GM18519 (cell line): ENCODE measurements at regions not wholly inside any gene's neighbourhood (a gene's known extent, or its start where the extent isn't known, plus 50 kb on each side); places are given as distances from the start of the nearest gene placed in this dataset.

Experiments used
- ATAC-seq: cut with Tn5 transposase; IDR thresholded peaks from one replicate; pipeline ENCODE4 v1.9.1; 2021; ENCODE audit warnings: mild to moderate bottlenecking, moderate library complexity; ENCODE audit not compliant: unreplicated experiment, low FRiP score

DNA sequence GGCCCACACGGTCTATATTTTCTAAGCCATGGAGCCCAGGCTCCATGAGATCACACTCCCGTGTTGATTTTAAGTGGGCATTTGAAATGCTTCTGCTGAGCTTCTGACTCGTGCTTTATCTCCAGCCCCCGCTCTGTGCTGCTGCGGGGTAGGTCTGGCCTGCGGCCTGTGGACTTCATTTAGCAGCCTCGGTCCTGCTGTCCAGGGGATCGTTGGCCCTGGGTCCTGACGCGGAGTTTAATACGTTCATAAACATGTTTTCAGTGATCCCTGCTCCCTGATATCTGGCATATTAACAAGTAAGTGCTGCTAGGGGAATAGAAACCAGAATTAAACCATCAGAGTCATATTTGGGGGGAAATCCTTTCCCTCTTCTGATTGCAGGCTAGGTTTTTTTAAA lies 540.3 kb upstream of the MGMT start:
- ATAC-seq: no peak

DNA sequence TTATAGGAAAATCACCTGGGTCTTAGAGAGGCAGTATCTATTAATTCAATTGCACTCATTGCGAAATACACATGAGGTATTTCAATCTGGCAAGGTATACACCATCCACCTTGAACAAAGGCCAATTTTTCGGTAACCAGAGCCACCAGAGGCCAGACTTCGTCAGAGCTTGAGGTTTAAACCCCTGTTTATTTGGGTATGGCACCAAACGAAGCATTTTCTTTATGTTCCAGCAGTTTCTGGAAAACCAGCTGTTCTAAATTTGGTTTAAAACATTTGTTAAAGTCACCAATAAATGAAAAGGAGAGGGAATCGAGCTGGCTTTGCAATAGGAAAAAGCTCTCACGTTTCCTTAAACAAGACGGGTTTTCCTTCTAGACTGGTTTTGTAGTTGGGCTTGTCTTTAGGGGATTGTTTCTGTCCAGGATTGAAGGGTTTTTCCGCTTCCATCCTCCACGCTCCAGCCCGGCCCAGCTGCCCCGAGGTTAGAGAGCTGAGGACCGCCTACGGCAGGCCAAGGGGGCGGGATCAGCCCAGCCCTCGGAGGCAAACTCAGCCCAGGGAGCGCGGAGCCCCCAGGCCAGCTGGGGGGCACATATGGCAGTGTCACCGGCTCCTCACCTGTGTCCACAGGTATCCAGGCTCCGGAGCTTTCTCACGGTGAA lies 539.4 kb upstream of the MGMT start:
- ATAC-seq: no peak

DNA sequence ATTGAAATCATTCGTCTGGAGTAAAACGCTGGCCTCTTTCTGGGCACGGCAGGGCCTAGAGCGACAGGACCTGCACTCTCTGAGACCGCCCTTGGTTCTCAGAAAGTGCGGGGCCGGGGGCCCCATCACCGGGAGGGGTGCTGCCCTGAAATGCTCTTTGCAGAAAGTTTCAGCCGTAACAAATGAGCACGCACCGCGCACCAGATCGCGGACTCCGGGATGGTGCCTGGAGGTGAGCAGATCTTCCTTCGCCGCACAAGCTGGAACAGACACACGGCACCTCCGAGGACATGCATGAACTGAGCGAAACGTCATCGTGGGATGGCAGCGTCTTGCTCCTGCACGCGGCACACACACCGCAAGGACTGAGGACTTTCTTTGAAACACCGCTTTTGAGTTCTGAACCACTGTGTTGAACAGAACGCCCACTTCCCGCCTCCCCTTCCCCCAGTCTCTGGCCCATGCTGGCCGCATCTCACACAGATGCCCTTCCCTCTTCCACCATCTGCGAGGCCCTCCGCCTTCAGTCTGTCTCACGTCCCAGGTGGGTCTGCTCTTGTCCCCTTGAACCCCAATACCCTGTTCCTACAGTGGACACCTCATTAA lies 538.7 kb upstream of the MGMT start:
- no peak for ATAC-seq

DNA sequence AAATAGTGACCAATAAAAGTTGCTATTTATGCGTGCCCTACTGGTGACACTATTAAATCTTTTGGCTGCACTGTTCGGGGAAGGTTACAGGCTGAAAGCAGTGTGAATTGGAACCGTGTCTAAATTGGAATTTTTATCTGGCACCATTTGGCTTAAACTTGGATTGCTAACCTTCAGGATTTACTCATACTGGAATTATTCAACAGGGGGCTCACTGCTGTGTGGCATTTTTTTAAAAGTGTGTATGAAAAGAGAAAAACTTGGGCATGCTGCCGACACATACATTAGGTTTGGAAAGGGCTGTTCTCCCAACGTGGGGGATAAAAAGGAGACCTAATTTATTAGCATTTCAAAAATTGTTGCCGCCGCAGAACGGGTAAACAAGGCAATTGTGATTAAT lies 537.9 kb upstream of the MGMT start:
- no peak for ATAC-seq

DNA sequence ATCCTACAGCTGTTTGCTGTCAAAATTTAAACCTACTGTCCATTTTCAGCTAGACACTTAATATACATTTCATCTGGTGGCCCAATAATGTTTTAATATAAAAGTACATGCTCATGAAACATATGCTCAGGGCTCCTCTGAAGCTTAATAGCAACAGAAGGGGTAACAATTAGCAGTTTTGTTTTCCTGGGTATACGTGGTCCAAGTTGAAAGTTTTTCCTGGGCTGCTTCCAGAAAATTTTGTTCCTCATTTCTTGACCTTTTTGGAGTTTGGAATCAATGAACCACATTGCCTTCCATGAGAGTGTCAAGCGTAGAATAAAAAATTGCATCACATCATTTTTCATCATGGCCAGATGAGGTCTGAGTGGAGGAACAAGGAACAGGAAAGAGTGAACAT lies 537.3 kb upstream of the MGMT start:
- no peak for ATAC-seq

DNA sequence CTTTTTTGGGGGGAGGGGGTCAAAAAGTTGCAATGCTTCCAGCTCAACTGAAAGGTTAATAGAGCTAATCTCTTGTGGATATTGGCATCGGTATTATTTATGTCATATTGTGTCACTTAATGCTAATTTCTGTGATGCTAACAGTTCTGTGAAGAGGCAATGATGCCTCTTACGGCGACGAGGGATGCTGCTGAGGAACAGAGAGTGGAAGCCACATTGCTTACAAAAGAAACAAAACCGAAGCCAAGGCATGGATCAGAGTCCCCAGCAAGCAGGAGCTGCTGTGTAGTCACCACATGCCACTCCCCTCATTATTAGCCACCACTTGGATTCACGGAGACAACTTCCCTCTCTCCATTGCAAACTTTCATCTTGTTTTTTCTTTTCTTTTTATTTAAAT lies 536.5 kb upstream of the MGMT start:
- ATAC-seq: no peak

DNA sequence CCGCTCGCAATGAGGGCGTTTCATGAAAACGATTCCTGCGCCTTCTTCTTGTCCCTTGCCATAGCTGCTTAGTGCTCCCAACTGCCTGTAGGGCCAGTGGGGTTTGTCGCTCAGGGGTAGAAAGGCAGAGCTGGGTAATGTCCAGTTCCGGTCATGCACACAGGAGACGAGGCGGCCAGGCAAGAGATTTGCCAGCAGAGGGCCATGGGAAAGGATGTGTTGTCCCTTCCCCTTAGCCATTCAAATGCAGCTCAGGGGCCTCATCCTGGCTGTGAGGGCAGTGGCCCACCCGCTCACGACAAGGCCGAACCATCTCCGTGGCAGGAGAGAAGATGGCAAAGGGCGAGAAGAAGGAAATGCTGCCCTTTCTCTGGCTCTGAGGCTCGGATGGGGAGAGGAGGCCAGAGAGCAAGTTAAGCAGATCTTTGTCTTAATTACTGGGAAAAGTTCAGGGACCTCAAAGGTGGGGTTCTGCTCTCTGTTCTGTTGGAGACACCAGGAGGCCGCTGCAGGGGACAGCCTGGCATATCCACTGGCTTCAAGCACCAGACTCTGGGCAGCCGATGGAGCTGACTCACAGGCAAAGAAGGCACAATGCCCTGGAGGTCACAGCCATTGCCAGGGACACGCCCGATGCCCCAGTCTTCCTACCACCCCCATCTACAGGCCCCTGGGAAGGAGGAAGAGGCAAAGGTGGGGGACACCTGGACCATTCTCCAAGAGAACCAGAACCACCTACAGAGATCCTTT lies 534.8 kb upstream of the MGMT start:
- ATAC-seq: no peak

DNA sequence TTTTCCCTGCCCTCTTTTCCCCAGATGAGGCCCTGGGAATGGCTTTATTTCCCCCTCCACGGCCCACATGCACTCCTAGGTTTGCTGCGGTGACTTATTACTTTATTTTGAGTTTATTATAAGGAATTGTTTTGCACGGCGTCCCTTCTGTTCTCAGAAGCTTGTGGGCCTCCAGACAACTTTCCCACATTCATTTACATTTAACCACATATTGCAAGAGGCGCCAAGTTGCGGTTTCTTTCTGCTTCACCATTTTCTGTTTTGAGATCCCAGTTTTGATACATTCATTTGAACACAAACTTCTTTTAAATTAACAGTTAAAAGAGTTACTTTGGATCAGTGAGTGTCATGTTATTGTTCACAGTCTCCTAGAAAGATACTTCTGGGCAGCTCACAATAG lies 532.5 kb upstream of the MGMT start:
- no peak for ATAC-seq

DNA sequence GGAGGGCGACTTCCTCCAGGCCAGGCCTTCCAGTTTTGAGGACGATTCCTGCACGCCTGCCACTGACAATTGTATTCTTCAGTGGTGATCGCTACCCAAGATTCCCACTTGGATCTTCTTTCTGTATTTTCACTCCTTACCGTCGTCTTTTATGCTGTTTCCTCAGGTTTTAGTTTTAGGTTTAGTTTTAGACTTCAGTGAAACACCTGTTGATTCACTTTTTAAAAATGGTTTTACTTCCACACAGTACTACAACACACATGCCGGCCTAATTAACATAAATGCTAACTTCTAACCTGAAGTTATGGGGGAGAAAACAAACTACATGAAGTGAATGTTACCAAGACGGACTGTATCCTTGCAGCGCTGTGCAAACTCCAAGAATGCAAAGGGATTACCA lies 530.6 kb upstream of the MGMT start:
- no peak for ATAC-seq

DNA sequence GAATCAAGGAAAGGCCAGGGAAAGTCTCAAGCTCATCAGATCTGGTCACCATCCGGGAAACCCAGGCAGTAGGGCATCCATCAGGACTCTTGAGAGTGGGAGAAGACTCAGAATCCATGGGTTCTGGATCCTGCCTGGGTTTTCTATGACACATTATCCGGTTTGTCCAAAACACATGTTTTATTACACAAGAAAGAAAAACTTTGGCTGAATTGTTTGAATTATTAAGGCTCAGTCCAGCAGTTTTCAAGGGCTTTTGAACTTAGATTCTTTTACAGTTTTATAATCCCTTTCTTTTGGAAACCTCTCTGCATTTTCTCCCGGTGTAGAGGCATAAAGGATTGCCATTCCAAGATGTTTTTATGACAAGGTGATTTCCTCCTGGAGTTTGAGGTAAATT lies 528.5 kb upstream of the MGMT start:
- no peak for ATAC-seq

DNA sequence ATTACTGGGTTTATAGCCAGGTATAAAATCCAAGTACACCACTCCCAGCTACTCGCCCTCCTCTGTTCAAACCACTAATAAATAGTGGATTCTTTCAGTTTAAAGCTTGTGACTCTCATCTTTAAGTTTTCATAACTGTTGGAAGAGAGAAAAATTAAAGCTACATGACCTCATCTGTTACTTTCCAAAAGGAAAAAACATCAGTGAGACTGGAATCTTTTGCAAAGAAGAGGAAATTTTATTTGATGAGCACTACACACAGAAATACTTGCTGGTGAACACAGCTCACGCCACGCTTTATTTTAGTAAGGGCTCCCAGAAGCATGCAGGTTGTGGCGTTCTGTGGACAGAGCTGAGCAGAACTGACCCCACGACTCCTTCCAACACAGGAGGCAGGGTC lies 527.0 kb upstream of the MGMT start:
- no peak for ATAC-seq

DNA sequence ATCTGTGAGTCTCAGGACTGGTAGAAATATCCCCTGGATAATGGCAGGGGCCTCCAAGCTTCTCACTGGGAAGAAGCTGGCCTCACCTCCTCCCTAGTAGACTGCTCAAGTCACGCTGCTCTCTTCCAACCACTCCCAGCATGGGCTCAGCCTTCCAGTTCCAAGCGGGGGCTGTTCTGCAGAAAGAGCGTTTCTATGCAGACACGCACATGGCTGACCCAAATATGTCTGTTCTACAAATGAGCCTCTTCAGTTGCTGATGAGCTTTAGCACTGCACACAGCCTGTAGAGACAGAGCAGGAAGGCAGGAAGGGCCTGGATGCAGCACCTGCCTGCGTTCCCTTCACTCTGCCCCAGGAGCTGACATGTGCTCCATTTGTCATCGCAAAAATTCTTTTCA lies 523.9 kb upstream of the MGMT start:
- ATAC-seq: no peak

DNA sequence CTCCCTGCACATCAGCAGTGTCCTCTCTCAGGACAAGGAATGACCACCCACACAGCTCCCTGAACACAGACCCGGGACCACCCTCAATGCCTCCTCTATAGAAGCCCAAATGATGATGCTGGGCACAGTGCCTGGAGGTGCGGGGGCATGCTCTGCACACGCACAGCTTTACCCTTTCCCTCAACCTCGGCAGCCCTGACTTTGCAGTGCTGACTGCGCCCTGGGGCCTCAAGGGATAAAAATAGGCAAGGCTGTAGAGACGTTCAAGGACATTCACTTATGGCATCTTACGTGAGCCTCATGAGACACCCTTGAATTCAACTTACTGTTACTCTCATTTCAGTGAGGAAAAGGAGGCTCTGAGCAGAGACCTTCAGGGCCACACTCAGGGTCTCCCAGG lies 521.6 kb upstream of the MGMT start:
- no peak for ATAC-seq

DNA sequence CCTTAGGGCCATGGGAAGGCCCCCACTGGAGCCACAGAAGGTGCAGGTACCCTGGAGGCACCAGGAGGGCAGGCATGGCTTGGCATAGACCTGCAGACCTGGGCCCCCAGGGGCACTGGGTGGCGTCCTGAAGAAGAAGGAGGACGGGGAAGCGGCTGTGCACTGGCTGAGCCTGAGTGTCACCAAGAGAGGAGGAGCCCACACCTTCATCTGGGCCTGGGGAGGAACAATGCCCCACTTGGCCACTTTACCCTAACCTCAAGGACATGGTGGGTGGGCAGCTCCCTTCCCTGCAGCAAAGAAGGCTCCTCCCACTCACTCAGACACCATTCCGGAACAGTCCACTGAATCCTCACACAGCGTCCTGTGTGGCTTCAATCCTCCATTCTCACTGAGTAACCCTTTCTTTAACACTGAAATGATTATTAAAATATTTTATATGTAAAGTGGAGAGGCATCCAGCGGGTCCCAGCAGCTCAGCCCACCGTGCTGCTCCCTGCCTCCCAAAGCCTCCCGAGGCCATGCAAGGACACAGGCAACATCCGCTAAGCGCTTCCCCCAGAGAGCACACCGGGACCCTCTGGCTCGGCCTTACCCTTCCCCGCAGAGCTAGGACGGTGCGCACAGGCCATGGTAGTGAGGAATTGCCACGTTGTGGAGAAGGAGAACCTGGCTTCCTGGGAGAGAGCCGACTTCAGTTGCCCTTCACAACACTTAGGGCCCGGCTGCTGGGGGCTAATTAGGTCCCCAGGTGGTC lies 516.7 kb upstream of the MGMT start:
- ATAC-seq: no peak

DNA sequence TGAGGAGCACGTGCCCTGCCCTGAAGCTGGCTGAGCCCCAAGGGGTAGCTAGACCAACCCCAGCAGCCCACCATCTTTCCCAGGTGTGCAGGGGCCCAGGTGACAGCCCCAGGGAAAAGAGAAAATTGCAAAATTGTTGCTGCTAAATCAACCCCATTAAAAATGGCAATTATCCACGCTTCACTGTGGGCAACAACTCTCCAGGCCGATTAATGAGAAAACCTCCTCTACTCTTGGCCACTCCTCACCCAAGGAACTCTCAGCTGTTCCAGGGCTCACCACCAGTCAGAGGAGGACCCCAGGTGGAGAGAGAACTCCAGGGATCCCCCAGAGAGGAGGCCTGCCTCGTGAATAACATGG lies 516.1 kb upstream of the MGMT start:
- no peak for ATAC-seq

DNA sequence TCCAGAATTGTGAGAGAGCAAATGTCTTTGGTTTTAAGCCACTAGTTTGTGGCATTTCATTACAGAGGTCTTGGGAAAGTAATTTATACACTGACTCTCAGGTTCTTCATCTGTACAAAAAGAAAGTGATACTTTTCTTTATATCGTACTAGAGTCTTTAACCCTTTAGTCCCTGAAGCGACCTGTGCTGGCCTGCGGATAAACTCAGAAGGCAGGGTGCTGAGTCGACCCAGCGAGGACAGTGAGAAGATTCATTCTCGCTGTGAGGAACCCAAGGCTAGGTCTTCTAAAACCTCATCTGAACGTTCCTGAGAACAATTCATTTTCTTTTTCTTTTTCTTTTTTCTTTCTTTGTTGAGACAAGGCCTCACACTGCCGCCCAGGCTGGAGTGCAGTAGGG lies 514.2 kb upstream of the MGMT start:
- ATAC-seq: no peak

DNA sequence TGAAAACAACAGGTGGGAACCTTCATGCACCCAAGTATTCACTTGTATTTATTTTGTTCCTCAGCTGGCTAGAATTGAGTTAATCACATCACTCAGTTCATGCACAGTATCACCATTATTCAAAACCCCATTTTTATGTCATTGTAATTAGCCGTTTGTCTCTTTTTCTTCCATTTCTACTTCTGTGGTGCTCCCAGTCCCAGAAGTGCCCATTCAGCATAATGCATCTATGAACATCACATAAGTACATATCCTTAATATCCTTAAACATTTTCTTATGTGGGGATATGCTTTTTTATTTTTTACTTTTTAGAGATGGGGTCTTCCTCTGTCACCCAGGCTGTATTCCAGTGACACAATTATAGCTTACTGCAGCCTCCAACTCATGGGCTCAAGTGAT lies 510.9 kb upstream of the MGMT start:
- no peak for ATAC-seq

DNA sequence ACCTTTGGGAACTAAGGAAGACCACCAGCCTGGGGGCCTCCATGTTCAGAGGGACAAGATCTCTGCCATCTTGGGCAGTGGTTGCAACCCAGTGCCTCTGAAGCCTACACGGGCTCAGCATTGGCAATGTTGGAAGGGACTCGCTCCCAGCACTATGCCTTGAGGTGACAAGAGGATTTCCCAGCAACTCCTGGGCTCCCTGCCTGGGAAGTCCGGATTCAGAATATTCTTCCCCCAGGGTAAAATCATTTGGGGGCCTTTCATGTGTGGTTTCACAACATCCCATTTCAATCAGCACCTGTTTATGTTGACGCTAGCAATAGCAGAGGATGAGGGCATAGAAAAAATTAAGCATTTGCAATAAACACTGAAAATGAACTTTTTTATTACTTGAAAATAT lies 509.8 kb upstream of the MGMT start:
- no peak for ATAC-seq

DNA sequence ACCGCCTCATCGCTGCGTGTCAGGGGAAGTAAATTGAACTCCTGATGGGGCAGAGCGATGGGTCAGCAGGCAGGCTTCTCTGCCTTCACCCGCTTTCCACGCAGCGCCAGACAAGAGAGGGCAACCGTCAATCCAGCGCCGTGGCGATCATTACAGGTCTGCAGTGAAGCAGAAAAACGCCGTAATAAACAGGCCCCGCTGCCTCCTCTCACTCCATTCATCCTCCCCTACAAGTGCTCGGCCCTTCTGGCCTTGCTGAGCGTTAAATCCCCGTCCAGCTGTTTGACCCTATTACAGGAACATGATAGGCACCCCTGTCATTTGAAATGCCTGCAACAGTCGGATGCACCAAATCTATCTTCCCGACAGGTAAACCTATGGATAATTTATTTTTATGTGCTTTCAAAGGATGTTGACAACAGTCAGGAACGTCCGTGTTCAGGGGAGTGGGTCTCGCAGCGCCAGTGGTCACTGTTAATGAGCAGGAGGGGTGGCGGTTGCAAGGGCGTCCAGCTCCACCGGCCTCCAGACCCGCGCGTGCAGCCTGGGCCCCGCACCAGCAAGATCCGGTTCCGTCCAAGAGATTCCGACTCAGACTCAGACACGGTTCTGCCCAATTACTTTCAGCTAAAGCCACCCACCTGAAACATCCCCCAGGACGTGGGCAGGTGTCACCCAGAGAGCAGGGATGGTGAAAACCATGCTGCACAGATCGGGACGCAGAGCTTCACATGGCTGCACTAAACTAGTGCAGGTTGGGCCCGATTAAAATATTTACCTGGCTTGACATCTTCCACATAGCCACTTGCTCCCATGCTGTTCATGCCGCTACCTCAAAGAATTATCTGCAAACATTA lies 508.0 kb upstream of the MGMT start:
- no peak for ATAC-seq

DNA sequence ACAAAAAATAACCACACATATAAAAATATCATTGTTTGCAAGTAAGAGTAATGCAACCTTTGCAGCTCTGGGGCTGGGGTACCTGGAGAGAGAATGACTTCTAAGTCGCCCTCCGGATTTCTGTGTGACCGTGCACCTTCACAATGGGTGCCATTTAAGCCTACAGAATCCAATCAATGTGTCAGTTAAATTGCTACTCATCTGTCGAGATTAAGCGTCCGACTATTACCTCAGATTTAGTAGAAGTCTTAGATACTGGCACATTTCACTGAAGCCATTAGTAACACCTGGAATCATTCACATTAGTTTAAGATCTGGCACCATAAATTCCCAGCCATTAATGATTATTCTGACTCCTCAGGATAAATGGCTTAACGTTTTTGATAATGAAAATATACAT lies 507.3 kb upstream of the MGMT start:
- ATAC-seq: no peak

DNA sequence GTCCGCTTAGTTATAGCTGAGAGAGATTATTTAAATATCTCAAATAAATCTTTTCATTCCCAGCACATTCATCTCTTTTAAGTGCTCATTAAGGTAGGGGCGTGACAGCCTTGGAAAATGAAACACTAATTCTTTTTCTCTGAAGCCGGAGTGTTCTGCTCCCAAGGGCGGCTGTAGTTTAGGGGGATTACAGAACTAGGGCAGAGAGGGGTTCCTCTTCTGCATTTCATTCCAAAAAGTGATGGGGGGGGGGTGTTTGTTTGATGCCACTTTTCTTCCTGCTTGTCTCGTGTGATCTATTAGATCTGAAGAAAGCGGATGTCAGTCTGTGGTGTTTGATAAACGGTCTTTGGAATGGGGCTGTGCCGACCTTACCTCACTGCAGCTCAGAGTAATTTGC lies 506.5 kb upstream of the MGMT start:
- no peak for ATAC-seq
